ENCODE measurements at regions not wholly inside any gene's neighbourhood (a gene's known extent, or its start where the extent isn't known, plus 50 kb on each side); places are given as distances from the start of the nearest gene placed in this dataset.

- FAIRE-seq, result no peak
Observed at GRCh38 chr7:112584290-112584689, 103.5 kb downstream of the LSMEM1 start.

More at GRCh38 chr7:112584290-112584689, 103.5 kb downstream of the LSMEM1 start:
- H3K9me1 ChIP-seq (ENCODE audit: control insufficient read depth, insufficient read depth, low read length), result no peaks in the 10 kb centered on the region
- no peaks in the 10 kb centered on the region for H3K79me2 ChIP-seq (ENCODE audit: control insufficient read depth, insufficient read depth, low read length)
- H4K20me1 ChIP-seq (replicated peaks; ENCODE audit: control insufficient read depth, insufficient read depth, low read length), result no peaks in the 10 kb centered on the region
- no peak overlapping the region for H3K4me3 ChIP-seq
- CTCF ChIA-PET (ENCODE audit: low intra/inter-chr PET ratio), result no interaction called here
- H3K36me3 ChIP-seq (ENCODE audit: control insufficient read depth, insufficient read depth, low read length), result no peaks in the 10 kb centered on the region
- TF ChIP-seq RB1 (IDR thresholded peaks at IDR 0.05; ENCODE audit: low read depth), result no peak
- no peak for TF ChIP-seq DACH1 (IDR thresholded peaks at IDR 0.05; ENCODE audit: partially characterized antibody)
- TF ChIP-seq LARP7 (IDR thresholded peaks at IDR 0.05), result no peak
- TF ChIP-seq HDAC2 (IDR thresholded peaks at IDR 0.05), result no peak
- no peak for TF ChIP-seq BMI1 (IDR thresholded peaks at IDR 0.05; ENCODE audit: low read length)
- no peak for TF ChIP-seq BCOR (IDR thresholded peaks at IDR 0.05)
- TF ChIP-seq HCFC1 (IDR thresholded peaks at IDR 0.05; ENCODE audit: low read depth, low read length), result no peak
- no peak for TF ChIP-seq MYBL2 (IDR thresholded peaks at IDR 0.05; ENCODE audit: low read depth)
- TF ChIP-seq MYBL2 (CRISPR knock-in tag; IDR thresholded peaks at IDR 0.05; ENCODE audit: borderline replicate concordance), result no peak
- TF ChIP-seq SP1 (CRISPR knock-in tag; IDR thresholded peaks at IDR 0.05), result no peak
- TF ChIP-seq UBTF (IDR thresholded peaks at IDR 0.05; ENCODE audit: borderline replicate concordance in 1 of 2, low read depth in 2 of 2, low read length in 2 of 2), result no peak
- H3K4me2 ChIP-seq (ENCODE audit: insufficient read depth, low read length), result no peak overlapping the region
- H2AFZ ChIP-seq (ENCODE audit: low read depth, low read length), result no peak overlapping the region
- intact Hi-C loops (cut with micrococcal nuclease), result no loop called here
- WGBS (ENCODE audit: insufficient coverage, low coverage, missing lambda C conversion rate), result 4% methylated on average over 2 of the region's 2 CpGs
- BruUV-seq (replicated peaks), result no TSS peak
- no peak for ATAC-seq
- POLR2A ChIA-PET, result interaction anchor here (0.7 kb wide), 1 partner anchor 38 kb away, joined by 3 read pairs; no protein-coding TSS in a partner anchor
- no peak overlapping the region for H3K27ac ChIP-seq (ENCODE audit: extremely low read depth, low read depth, low read length)
- H3K4me1 ChIP-seq (replicated peaks in 1 of 2; ENCODE audit: control insufficient read depth in 2 of 2, insufficient read depth in 2 of 2, low read length in 2 of 2), result no peaks in the 10 kb centered on the region
- H3K9me3 ChIP-seq (replicated peaks; ENCODE audit: control insufficient read depth, insufficient read depth, low read depth, low read length), result no peaks in the 10 kb centered on the region
- no peak overlapping the region for H3K9ac ChIP-seq (ENCODE audit: insufficient read depth in 1 of 2, low read depth in 2 of 2, low read length in 2 of 2)
- no peak for DNase-seq (ENCODE audit: extremely low read depth in 1 of 4, low spot score in 3 of 4)
- peaks cover 4 to 13% of the 10 kb centered on the region in 2 experiments; a peak in 2 of 5 replicates for H3K27me3 ChIP-seq (ENCODE audit: control insufficient read depth in 2 of 2, insufficient read depth in 2 of 2, low read length in 2 of 2)
- in situ Hi-C loops (cut with MboI), result no loop called here
